ENCODE measurements at regions not wholly inside any gene's neighbourhood (a gene's known extent, or its start where the extent isn't known, plus 50 kb on each side); places are given as distances from the start of the nearest gene placed in this dataset.
"Not testable (repeated sequence)": the region's sequence is repeated elsewhere in the genome, so short reads cannot be mapped to it uniquely, and the experiment has no call there.

- TF ChIP-seq, protein P1, sequence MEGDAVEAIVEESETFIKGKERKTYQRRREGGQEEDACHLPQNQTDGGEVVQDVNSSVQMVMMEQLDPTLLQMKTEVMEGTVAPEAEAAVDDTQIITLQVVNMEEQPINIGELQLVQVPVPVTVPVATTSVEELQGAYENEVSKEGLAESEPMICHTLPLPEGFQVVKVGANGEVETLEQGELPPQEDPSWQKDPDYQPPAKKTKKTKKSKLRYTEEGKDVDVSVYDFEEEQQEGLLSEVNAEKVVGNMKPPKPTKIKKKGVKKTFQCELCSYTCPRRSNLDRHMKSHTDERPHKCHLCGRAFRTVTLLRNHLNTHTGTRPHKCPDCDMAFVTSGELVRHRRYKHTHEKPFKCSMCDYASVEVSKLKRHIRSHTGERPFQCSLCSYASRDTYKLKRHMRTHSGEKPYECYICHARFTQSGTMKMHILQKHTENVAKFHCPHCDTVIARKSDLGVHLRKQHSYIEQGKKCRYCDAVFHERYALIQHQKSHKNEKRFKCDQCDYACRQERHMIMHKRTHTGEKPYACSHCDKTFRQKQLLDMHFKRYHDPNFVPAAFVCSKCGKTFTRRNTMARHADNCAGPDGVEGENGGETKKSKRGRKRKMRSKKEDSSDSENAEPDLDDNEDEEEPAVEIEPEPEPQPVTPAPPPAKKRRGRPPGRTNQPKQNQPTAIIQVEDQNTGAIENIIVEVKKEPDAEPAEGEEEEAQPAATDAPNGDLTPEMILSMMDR (IDR thresholded peaks at IDR 0.05): not testable (repeated sequence)
- TF ChIP-seq POLR2A (IDR thresholded peaks at IDR 0.05): not testable (repeated sequence)
These were observed 112.3 kb downstream of the CAAP1 start for GRCh38 chr9:26780307-26780706.
